Peyer's patch (tissue), 4 donors: ENCODE measurements at regions not wholly inside any gene's neighbourhood (a gene's known extent, or its start where the extent isn't known, plus 50 kb on each side); places are given as distances from the start of the nearest gene placed in this dataset.
"Not testable (repeated sequence)": the region's sequence is repeated elsewhere in the genome, so short reads cannot be mapped to it uniquely, and the experiment has no call there.

ENCODE experiments used
- DNase-seq, 3 donors: peaks; one replicate each; pipeline ENCODE4 v3.0.0-alpha.2; 2017 to 2019
- H3K27ac ChIP-seq, 4 donors: fragments of 200-600 bp; sonication (generic); one replicate each; pipeline ENCODE4 v1.5.1; 2016 to 2019
- H3K27me3 ChIP-seq, 2 donors: fragments of 200-600 bp; sonication (generic); one replicate each; pipeline ENCODE4 v1.5.1; 2019
- H3K36me3 ChIP-seq, 3 donors: fragments of 200-600 bp; sonication (generic); one replicate each; pipeline ENCODE4 v1.5.1; 2016 to 2019
- H3K4me1 ChIP-seq, 4 donors: fragments of 200-600 bp; sonication (generic); one replicate each; pipeline ENCODE4 v1.5.1; 2016 to 2019
- H3K4me3 ChIP-seq, 4 donors: fragments of 200-600 bp; sonication (generic); 1 replicate in 3 of 4; 2 replicates in 1 of 4; pipeline ENCODE4 v1.5.1; 2016 to 2019; ENCODE audit warnings: mild to moderate bottlenecking in 1 of 4
- H3K9me3 ChIP-seq, 4 donors: fragments of 200-600 bp; sonication (generic); one replicate each; pipeline ENCODE4 v1.5.1; 2016 to 2019; ENCODE audit warnings: mild to moderate bottlenecking in 1 of 4
- POLR2A ChIP-seq, 2 donors: fragments of 450-650 bp; IDR thresholded peaks; one replicate each; pipeline ENCODE4 v1.5.1; 2017; ENCODE audit warnings: antibody characterized with exemption in 2 of 2, mild to moderate bottlenecking in 2 of 2, moderate library complexity in 2 of 2
- TF ChIP-seq, protein P1 (sequence below), 6 experiments: fragments of 450-650 bp in 4 of 6; fragments of 200-600 bp in 2 of 6; sonication (generic) in 1 of 6; IDR thresholded peaks; one replicate each; pipeline ENCODE4 v1.5.1; 2017 to 2019; ENCODE audit warnings: antibody characterized with exemption in 6 of 6, mild to moderate bottlenecking in 3 of 6, moderate library complexity in 1 of 6

DNA sequence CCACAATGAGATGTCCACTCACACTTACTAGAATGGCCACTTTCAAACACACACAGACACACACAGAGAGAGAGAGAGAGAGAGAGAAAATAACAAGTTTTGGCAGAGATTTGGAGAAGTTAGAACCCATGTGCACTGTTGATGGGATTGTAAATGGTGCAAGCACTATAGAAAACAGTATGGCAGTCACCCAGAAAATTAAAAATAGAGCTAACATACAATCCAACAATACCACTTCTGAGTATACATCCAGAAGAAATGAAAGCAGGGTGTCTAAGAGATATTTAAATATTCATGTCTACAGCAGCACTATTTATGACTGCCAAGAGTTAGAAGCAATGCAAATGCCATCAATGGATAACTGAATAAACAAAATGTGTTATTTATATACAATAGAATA, 359.9 kb upstream of the COX7C start:
- no peak for DNase-seq
- Histone ChIP-seq H3K4me3 (no peak overlapping the region), H3K4me1 (no peaks in the 10 kb centered on the region), H3K9me3 (no peaks in the 10 kb centered on the region), H3K27ac (no peak overlapping the region), H3K36me3 (no peaks in the 10 kb centered on the region), H3K27me3 (no peaks in the 10 kb centered on the region)
- TF ChIP-seq, protein P1, sequence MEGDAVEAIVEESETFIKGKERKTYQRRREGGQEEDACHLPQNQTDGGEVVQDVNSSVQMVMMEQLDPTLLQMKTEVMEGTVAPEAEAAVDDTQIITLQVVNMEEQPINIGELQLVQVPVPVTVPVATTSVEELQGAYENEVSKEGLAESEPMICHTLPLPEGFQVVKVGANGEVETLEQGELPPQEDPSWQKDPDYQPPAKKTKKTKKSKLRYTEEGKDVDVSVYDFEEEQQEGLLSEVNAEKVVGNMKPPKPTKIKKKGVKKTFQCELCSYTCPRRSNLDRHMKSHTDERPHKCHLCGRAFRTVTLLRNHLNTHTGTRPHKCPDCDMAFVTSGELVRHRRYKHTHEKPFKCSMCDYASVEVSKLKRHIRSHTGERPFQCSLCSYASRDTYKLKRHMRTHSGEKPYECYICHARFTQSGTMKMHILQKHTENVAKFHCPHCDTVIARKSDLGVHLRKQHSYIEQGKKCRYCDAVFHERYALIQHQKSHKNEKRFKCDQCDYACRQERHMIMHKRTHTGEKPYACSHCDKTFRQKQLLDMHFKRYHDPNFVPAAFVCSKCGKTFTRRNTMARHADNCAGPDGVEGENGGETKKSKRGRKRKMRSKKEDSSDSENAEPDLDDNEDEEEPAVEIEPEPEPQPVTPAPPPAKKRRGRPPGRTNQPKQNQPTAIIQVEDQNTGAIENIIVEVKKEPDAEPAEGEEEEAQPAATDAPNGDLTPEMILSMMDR (IDR thresholded peaks at IDR 0.05): no peak
- no peak for TF ChIP-seq POLR2A (IDR thresholded peaks at IDR 0.05)

DNA sequence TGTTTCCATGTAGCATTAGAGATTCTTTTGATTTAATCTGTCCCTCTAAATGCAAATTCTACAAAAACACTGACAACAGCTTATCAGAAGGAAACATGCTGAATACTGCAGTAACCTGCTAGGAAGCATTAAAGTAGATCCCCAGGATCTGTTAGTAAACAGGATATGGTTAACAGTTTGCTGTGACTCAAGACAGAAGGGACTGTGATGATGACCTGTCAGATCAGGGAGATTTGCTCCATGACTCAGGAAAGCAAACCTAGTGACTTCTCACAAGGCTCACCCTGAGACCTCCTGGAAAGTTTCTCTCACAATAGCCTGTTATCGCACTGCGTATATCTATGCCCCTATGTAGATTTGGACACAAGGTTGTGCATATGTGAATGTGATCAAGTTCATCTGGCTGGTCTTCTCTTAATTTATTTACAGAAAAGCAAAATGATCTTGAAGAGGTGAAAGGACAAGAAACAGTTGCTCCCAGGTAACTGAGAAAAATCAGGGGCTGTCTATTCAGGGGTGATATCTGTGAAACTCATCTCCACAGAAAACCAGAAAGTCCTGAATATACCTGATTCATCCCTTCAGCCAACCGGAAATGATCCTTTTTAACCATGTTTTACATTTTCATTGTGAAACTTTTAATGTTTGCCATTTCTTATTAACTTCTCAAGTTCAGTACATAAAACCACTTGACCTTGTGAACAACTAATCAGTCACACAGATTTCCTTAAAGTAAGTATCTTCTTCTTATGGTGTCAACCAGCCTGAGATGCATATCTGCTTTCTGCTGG, 333.1 kb upstream of the COX7C start:
- not testable (repeated sequence) for H3K27ac ChIP-seq, H3K4me1 ChIP-seq, DNase-seq, H3K4me3 ChIP-seq, H3K9me3 ChIP-seq, H3K27me3 ChIP-seq, H3K36me3 ChIP-seq

DNA sequence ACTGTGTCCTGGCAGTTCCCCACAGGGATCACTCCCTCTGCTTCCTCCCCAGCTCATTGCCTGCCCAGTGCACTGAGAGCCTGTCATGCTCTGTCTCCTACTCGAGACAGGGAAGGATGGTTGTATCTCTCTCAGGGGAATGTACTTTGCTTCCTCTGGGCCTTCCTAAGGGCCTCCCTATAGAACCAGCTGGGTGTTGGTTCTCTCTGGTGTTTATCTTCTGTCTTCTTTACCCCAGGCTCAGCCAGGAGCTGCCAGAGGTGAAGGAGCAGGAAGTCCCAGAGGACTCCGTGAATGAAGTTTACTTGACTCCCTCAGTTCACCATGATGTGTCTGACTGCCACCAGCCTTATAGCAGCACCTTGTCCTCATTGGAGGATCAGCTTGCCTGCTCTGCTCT, 330.3 kb upstream of the COX7C start:
- H3K4me3 ChIP-seq, H3K27ac ChIP-seq, H3K36me3 ChIP-seq, DNase-seq, H3K9me3 ChIP-seq, H3K4me1 ChIP-seq, H3K27me3 ChIP-seq: not testable (repeated sequence)

DNA sequence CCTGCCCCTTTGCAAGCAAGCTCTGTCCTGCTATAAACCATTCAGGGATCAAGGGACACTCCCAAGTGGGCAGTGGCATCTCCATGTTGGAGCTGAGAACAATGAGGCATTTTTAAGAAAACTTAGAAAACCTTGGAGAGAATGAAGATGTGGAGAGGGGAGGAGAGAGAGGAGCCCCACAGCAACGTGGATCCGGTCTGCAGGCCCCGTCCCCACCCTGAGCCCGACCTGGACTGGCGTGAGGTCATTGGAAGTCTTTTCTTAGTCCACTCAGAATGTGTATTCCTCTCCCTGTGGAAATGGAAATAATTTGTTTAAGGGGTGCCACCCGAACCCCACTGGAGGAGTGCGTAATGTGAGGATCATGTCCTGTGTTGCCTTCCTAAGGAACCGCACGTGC, 328.0 kb upstream of the COX7C start:
- H3K4me1 ChIP-seq, H3K27ac ChIP-seq, H3K27me3 ChIP-seq, H3K9me3 ChIP-seq, DNase-seq, H3K4me3 ChIP-seq, H3K36me3 ChIP-seq: not testable (repeated sequence)

DNA sequence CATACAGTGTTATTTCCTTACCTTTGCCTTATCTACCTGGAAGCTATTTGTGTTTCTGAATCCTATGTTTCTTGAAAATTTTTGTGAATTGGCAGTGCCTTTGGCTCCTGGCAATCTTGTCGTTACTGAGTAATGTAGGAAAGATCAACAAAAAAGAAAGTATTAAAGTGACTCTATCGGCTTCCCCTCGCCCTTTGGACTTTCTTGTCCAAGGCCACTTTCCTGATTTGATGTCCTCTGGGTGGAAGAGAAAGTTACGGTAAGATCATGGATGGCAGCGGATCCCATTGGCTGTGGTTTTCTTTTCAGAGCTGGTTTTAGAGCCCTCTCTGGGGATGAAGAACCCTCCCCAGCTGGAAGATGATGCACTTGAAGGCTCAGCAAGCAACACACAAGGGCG, 324.9 kb upstream of the COX7C start:
- not testable (repeated sequence) for H3K27ac ChIP-seq, H3K36me3 ChIP-seq, H3K4me1 ChIP-seq, H3K27me3 ChIP-seq, H3K9me3 ChIP-seq, DNase-seq, H3K4me3 ChIP-seq

DNA sequence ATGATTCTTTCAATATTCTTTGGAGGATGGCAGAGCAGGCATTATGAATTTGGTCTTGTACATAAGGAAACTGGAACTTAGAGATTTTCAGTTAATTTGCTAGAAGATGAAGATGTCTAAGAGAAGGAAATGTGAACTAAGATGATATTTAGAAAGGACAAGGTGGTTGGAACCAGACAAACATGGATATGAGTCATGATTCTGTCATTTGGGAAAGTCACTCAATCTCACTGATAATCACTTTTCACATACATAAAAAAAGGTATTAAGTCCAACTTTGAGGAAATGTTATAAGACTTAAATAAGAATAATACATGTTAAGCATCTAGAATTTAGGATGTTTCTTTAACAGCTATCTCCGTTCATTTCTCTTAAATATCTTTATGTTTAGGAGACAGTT, 315.1 kb upstream of the COX7C start:
- H3K9me3 ChIP-seq, H3K36me3 ChIP-seq, DNase-seq, H3K4me3 ChIP-seq, H3K27ac ChIP-seq, H3K27me3 ChIP-seq, H3K4me1 ChIP-seq: not testable (repeated sequence)

DNA sequence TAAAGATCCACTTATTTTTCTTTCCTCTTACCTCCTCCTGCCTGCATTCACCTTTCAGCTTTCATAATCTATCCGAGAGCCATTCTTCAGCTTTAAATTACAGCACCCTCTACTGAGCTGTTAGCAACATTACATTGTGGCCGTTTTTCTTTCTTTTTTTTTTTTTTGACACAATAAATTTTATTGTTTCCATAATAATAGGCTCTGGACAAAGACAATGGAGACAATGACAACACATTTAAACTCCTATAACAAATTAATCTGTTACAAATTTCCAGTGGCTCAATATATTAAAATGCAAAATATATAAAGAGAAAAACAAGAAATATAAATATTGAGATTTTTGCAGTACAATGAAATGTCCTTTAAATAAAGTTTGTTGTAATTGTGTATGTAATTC, 312.7 kb upstream of the COX7C start:
- H3K36me3 ChIP-seq, H3K27me3 ChIP-seq, H3K4me3 ChIP-seq, DNase-seq, H3K9me3 ChIP-seq, H3K4me1 ChIP-seq, H3K27ac ChIP-seq: not testable (repeated sequence)
- TF ChIP-seq, protein P1 (IDR thresholded peaks at IDR 0.05): peak in 1 of 6 experiments; percentile 16

DNA sequence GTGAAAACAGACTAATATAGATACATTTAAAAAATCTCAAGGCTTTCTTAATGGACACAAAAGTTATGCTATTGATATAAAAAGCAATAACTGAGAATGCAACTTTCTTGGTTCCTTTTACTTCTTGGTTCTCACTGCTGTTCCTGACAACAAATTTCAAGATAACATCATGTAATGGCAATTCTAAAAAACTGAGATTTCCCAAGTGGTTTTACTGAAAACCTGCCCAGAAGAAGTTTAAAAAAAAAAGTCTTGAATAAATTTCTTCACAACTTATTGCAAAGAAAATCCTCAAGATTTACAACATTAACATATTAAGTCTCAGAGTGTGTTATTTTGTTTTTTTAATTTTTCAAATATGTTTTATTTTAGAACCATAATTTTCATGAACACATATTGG, 302.8 kb upstream of the COX7C start:
- H3K4me1 ChIP-seq: no peaks in the 10 kb centered on the region
- no peak overlapping the region for H3K4me3 ChIP-seq
- H3K36me3 ChIP-seq: no peaks in the 10 kb centered on the region
- no peaks in the 10 kb centered on the region for H3K9me3 ChIP-seq
- TF ChIP-seq POLR2A (IDR thresholded peaks at IDR 0.05): no peak
- TF ChIP-seq, protein P1 (IDR thresholded peaks at IDR 0.05): no peak
- H3K27ac ChIP-seq: no peak overlapping the region
- H3K27me3 ChIP-seq: no peaks in the 10 kb centered on the region
- DNase-seq: no peak
